PC-9 (cell line): ENCODE measurements at regions not wholly inside any gene's neighbourhood (a gene's known extent, or its start where the extent isn't known, plus 50 kb on each side); places are given as distances from the start of the nearest gene placed in this dataset.

Source experiments
- BruUV-seq: library from RNA; stranded (reverse); fragments of 400-500 nt; replicated peaks from 2 replicates; lab custom pipeline; 2021; lab: Mats Ljungman, UMichigan
- CTCF ChIA-PET: fragments of 300-600 bp; sonication (Branson Sonifier 250); formaldehyde crosslinking; loops from one replicate; lab custom pipeline; 2022; ENCODE audit warnings: antibody characterized with exemption; lab: Charles Lee
- POLR2A ChIA-PET: fragments of 300-600 bp; sonication (Branson Sonifier 250); formaldehyde crosslinking; loops from one replicate; lab custom pipeline; 2022; ENCODE audit warnings: antibody characterized with exemption; ENCODE audit not compliant: unreplicated experiment; lab: Charles Lee
- DNase-seq, 2 experiments: peaks; one replicate each; pipeline versions ENCODE4 v3.0.0 to v3.0.0-alpha.2; 2015 to 2022; ENCODE audit warnings: mixed read lengths in 1 of 2
- H2AFZ ChIP-seq: fragments of 200-600 bp; sonication (generic); 2 replicates; pipeline ENCODE4 v1.8.1; 2017; ENCODE audit warnings: antibody characterized with exemption
- H3F3A ChIP-seq: fragments of 200-600 bp; sonication (generic); 2 replicates; pipeline ENCODE4 v1.8.1; 2017; ENCODE audit warnings: antibody characterized with exemption, mild to moderate bottlenecking, low read depth; ENCODE audit not compliant: insufficient read depth
- H3K27ac ChIP-seq: fragments of 200-600 bp; sonication (generic); 2 replicates; pipeline ENCODE4 v1.6.1; 2016; ENCODE audit warnings: mixed run types
- H3K27me3 ChIP-seq: fragments of 200-600 bp; sonication (generic); 2 replicates; pipeline ENCODE4 v1.6.1; 2016; ENCODE audit warnings: low read depth, mixed run types; ENCODE audit not compliant: insufficient read depth
- H3K36me3 ChIP-seq: fragments of 200-600 bp; sonication (generic); 2 replicates; pipeline ENCODE4 v1.6.1; 2016; ENCODE audit warnings: low read depth, mixed run types
- H3K4me1 ChIP-seq: fragments of 200-600 bp; sonication (generic); replicated peaks from 2 replicates; pipeline ENCODE4 v1.6.1; 2016; ENCODE audit warnings: mixed run types; ENCODE audit not compliant: insufficient read depth
- H3K4me2 ChIP-seq: fragments of 200-600 bp; sonication (generic); 2 replicates; pipeline ENCODE4 v1.6.1; 2017; ENCODE audit warnings: mixed run types
- H3K4me3 ChIP-seq: fragments of 200-600 bp; sonication (generic); 2 replicates; pipeline ENCODE4 v1.6.1; 2016; ENCODE audit warnings: mixed run types
- H3K79me2 ChIP-seq: fragments of 200-600 bp; sonication (generic); 2 replicates; pipeline ENCODE4 v1.6.1; 2017; ENCODE audit warnings: low read depth, mixed run types
- H3K9me2 ChIP-seq: fragments of 200-600 bp; sonication (generic); 2 replicates; pipeline ENCODE4 v1.8.1; 2017; ENCODE audit warnings: mild to moderate bottlenecking; ENCODE audit not compliant: insufficient read depth
- H3K9me3 ChIP-seq: fragments of 200-600 bp; sonication (generic); 2 replicates; pipeline ENCODE4 v1.8.1; 2016; ENCODE audit warnings: low read depth; ENCODE audit not compliant: insufficient read depth
- H4K20me1 ChIP-seq: fragments of 200-600 bp; sonication (generic); 2 replicates; pipeline ENCODE4 v1.8.1; 2017; ENCODE audit not compliant: insufficient read depth
- EZH2 ChIP-seq: fragments of 200-600 bp; sonication (generic); IDR thresholded peaks from 2 replicates; pipeline ENCODE4 v1.8.0; 2017; ENCODE audit warnings: antibody characterized with exemption, low read depth
- intact Hi-C: fragments of 100-400 bp; cut with micrococcal nuclease; formaldehyde crosslinking; loops from one replicate; pipeline ENCODE4 v1.10.0; 2022; ENCODE audit not compliant: unreplicated experiment
- TF ChIP-seq, protein P1 (sequence below): fragments of 200-600 bp; sonication (generic); conservative IDR thresholded peaks from 2 replicates; pipeline ENCODE4 v1.6.1; 2017; ENCODE audit warnings: mixed run types, antibody characterized with exemption, mild to moderate bottlenecking, moderate library complexity

DNA sequence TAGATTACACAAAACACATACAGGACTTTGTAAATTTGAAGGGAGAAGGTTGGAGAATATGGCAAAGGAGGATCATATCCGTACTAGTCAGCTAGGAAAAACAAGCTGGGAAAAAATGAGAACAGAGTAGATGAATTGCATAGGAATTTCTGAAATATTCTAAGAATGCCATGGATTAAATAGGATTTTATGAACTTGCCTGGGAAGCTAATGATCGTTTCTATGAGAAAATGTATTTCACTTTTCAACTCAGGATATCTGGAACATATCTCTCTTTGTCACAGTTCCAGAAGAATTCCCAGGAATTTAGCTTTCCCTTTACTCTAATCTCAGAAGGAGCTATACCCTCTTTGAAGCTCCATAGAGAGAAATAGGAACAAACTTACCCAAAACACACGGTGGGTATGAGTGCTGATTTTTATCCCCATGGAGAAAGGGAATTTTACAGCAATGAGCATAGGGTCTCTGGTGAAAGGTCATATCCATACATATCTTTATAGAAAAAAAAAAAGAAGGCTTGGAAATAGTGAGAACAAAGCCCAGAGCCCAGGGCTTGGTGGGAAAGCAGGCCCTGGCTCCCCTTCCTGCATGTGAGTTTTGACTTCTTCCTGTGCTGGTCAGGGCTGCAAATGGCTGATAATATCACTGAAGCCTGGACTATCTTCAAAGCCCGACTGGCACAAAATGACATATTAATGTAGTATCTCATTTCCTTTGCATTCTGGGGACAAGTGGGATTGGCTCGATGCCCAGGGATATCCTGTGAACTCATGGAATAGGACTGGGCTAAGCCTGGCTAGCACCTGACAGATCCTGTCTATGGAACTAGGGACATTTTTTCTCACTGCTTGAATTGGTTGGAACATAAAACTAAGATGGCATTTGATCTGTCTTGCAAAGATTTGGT, 136.3 kb downstream of the AEBP2 start:
- ChIA-PET CTCF (interaction anchor here (0.6 to 0.7 kb wide), 3 partner anchors 22 to 411 kb away, joined by 4 to 5 read pairs (median 5); no protein-coding TSS in a partner anchor), POLR2A (interaction anchor here (0.7 kb wide), 1 partner anchor 848 kb away, joined by 3 read pairs; no protein-coding TSS in a partner anchor)
- Histone ChIP-seq H3K4me3 (no peak overlapping the region), H3K4me1 (no peaks in the 10 kb centered on the region), H2AFZ (no peak overlapping the region), H3K27ac (no peak overlapping the region), H3K9me2 (no peaks in the 10 kb centered on the region), H3K9me3 (no peaks in the 10 kb centered on the region), H3K79me2 (no peaks in the 10 kb centered on the region), H3F3A (no peaks in the 10 kb centered on the region), H3K27me3 (no peaks in the 10 kb centered on the region), H3K36me3 (no peaks in the 10 kb centered on the region), H3K4me2 (no peak overlapping the region), H4K20me1 (no peaks in the 10 kb centered on the region)
- intact Hi-C loops: no loop called here
- BruUV-seq: no TSS peak
- peak in 1 of 2 experiments; percentile 62 for DNase-seq
- TF ChIP-seq EZH2: no peak
- TF ChIP-seq, protein P1, sequence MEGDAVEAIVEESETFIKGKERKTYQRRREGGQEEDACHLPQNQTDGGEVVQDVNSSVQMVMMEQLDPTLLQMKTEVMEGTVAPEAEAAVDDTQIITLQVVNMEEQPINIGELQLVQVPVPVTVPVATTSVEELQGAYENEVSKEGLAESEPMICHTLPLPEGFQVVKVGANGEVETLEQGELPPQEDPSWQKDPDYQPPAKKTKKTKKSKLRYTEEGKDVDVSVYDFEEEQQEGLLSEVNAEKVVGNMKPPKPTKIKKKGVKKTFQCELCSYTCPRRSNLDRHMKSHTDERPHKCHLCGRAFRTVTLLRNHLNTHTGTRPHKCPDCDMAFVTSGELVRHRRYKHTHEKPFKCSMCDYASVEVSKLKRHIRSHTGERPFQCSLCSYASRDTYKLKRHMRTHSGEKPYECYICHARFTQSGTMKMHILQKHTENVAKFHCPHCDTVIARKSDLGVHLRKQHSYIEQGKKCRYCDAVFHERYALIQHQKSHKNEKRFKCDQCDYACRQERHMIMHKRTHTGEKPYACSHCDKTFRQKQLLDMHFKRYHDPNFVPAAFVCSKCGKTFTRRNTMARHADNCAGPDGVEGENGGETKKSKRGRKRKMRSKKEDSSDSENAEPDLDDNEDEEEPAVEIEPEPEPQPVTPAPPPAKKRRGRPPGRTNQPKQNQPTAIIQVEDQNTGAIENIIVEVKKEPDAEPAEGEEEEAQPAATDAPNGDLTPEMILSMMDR: no peak

DNA sequence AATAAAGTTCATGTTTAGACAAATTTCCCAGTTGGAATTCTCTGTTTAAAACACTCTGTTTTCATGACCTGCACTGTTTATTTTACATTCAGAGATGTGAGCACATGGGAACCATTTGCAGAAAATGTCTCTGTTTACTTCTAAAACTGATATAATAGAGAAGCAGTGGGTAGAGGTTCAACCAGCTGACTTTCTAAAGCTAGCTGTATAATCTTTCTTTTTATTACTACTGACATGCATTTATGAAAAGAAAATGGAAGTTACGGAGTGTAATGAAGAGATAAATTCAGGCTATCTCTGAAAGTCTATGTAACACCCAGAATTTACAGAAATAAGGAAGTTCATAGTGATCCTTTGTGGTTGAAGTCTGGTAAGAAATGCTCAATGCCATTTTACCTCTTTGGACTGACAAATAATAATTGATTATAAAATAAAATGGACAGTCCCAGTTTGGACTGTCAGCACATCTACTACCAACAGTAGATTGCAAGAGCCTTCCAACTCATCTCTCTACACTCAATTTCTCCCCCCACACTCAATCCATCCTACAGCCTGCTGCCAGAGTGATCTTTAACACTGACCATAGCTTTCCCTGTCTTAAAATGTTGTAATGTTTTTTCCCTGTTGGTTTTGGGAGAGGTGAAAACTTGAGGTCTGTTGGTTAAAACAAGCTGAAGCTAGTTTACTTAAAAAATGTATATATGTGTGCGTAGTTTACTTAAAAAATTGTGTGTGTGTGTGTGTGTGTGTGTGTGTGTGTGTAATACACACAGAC, 137.4 kb downstream of the AEBP2 start:
- BruUV-seq: no TSS peak
- Histone ChIP-seq H3F3A (no peaks in the 10 kb centered on the region), H3K9me3 (no peaks in the 10 kb centered on the region), H3K9me2 (no peaks in the 10 kb centered on the region), H3K4me1 (no peaks in the 10 kb centered on the region), H3K27me3 (no peaks in the 10 kb centered on the region), H3K4me2 (no peak overlapping the region), H4K20me1 (no peaks in the 10 kb centered on the region), H3K27ac (no peak overlapping the region), H3K79me2 (no peaks in the 10 kb centered on the region), H3K4me3 (no peak overlapping the region), H3K36me3 (no peaks in the 10 kb centered on the region), H2AFZ (no peak overlapping the region)
- TF ChIP-seq EZH2: no peak
- TF ChIP-seq, protein P1: no peak
- no peak for DNase-seq
- ChIA-PET CTCF (no interaction called here), POLR2A (no interaction called here)
- intact Hi-C loops: no loop called here

DNA sequence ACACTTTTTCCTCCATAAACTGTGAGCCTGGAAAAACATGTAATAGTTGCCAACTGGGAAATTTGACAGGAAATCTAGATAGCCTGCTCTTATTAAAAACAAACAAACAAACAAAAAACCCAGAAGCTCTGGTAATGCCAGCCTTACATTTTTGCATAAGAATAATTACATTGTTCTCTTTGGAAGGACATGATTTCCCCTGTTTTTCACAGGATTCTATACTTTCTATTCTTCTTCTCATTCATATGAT, 137.9 kb downstream of the AEBP2 start:
- no peaks in the 10 kb centered on the region for H3K9me2 ChIP-seq
- no peaks in the 10 kb centered on the region for H3F3A ChIP-seq
- H3K27me3 ChIP-seq: no peaks in the 10 kb centered on the region
- no peaks in the 10 kb centered on the region for H3K9me3 ChIP-seq
- H2AFZ ChIP-seq: no peak overlapping the region
- ChIA-PET CTCF (no interaction called here), POLR2A (no interaction called here)
- no TSS peak for BruUV-seq
- no peak overlapping the region for H3K4me3 ChIP-seq
- no peaks in the 10 kb centered on the region for H3K36me3 ChIP-seq
- DNase-seq: no peak
- intact Hi-C loops: no loop called here
- TF ChIP-seq EZH2: no peak
- TF ChIP-seq, protein P1: no peak
- H3K4me2 ChIP-seq: no peak overlapping the region
- H3K27ac ChIP-seq: no peak overlapping the region
- H4K20me1 ChIP-seq: no peaks in the 10 kb centered on the region
- H3K79me2 ChIP-seq: no peaks in the 10 kb centered on the region
- no peaks in the 10 kb centered on the region for H3K4me1 ChIP-seq
